HK-2 (cell line): ENCODE measurements at regions not wholly inside any gene's neighbourhood (a gene's known extent, or its start where the extent isn't known, plus 50 kb on each side); places are given as distances from the start of the nearest gene placed in this dataset.
"Not testable (repeated sequence)": the region's sequence is repeated elsewhere in the genome, so short reads cannot be mapped to it uniquely, and the experiment has no call there.

Experiments
- DNase-seq: peaks from one replicate; pipeline ENCODE4 v3.0.0-alpha.2; 2018; ENCODE audit not compliant: unreplicated experiment

DNA sequence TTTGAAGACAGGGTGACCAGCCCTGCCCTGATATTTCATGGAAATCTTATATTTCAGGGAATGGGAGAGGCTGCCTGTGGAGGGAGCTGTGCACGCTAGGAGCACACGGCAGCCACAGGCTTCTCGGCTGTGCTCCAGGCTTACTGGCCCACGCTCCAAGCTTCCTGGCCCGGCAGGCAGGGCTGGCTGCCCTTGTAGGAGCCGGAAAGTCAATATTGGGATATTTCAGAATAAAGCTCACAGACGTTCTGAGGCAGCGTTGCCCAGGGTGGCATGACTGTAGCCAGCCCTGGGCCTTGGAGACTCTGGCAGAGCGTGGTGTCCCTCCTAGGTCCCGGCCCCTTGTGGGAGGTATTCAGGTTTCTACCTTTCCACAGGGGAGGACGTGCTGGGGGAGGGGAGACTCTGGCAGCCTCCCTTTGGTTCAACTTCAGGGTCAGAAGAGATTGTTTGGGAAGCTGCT is 95.6 kb downstream of the NPIPB11 start:
- DNase-seq, result no peak

DNA sequence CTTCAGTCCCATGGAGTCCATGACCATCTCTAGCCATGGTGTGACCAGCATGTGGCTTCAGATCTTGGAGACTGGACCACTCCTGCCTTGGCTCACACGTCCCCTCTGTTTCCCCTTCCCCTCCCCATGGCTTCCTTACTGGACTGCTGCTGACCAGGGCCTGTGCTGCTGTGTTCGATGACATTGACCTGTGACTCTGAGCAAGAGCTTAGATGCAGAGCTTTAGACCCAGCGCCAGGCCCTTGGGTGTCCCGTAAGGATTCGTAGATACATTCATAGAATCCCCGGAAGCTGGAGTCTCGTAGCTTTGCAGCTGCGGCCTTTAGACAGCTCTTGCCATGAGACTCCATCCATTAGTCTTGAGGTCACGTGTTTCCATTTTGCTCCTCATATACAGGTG is 96.3 kb downstream of the NPIPB11 start:
- not testable (repeated sequence) for DNase-seq

DNA sequence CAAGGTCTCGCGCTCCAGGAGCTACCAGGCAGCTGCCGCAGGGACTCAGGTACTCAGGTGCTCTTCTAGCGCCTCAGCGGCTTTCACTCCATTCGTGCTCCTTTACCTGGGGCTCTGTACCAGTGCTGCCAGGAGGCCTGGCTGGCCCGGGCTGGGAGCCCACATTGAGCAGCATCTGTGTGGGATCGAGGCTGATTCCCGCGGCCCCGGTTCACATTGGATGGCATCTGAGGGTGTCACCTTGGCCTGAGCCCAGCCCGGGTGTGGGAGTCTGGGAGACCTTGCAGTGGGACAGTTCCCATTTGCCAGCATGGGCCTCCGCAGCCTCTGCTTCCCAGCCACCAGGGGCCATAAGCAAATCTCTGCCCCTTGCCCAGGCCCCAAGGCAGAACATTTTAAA is 96.9 kb downstream of the NPIPB11 start:
- DNase-seq, result not testable (repeated sequence)

DNA sequence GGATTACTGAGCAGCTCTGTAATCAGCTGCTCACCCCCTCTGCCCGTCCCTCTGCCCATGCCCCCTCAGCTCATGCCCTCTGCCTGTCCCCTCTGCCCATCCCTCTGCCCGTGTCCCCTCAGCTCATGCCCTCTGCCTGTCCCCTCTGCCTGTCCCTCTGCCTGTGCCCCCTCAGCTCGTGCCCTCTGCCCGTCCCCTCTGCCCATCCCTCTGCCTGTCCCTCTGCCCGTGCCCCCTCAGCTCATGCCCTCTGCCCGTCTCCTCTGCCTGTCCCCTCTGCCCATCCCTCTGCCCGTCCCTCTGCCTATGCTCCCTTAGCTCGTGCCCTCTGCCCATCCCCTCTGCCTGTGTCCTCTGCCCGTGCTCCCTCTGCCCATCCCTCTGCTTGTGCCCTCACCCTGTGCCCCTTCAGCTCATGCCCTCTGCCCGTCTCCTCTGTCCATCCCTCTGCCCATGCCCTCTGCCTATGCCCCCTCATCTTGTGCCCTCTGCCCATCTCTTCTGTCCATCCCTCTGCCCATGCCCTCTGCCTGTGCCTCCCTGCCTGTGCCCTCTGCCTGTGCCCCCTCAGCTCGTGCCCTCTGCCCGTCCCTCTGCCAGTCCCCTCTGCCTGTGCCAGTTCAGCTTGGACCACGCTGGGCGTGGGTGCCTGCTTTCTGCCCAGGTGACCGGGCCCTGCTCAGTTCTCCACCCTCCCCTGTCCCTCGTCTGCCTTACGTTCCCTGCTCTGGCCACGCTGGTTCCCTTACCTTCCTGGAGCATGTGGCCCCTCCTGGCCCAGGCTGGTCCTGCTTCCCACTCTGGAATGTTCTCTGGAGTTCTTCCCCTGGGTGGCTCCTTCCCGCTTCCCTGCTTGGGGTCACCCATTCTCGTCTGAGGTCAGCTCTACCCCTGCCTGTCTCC is 97.6 kb downstream of the NPIPB11 start:
- no peak for DNase-seq

DNA sequence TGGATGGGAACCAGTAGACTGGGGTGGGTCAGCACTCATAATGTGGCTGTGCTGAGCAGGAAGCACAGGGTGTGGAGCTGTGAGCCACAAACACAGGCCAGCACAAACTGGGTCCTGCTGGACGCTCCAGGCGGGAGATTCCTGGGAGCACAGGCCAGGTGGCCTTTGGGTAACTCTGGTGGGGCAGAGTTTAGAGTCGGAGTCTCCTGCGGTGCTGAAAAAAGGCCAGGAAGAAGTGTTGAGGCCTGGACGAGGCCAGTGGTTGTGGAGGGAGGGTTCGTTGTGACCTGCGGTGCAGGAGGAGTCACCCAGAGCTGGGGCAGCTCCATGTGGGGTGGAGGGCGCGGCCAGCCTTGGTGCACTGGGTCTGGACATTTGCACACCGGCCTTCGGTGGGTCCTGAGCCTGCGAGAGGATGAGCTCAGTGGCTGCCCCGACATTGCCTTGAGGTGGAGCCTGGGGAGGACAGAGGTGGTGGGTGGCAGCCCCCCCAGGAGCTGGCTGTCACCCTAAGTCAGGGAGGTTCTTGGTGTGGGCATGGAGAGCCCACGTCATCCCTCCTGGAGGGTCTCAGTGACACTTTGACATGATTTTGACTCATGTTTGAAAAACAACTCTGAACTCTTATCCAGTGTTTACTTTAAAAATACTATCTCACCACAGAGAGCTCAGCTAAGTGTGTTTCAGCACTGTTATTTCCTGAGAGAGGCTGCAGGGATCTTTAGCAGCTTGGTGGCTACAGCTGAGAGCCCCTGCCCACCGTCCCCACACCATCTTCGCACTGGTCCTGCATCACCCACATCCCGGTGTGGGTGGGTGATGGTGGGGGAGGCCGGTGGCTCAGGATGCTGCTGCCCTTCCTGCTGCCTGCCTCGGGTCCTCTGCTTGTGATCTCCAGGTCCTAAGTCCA is 98.7 kb downstream of the NPIPB11 start:
- no peak for DNase-seq

DNA sequence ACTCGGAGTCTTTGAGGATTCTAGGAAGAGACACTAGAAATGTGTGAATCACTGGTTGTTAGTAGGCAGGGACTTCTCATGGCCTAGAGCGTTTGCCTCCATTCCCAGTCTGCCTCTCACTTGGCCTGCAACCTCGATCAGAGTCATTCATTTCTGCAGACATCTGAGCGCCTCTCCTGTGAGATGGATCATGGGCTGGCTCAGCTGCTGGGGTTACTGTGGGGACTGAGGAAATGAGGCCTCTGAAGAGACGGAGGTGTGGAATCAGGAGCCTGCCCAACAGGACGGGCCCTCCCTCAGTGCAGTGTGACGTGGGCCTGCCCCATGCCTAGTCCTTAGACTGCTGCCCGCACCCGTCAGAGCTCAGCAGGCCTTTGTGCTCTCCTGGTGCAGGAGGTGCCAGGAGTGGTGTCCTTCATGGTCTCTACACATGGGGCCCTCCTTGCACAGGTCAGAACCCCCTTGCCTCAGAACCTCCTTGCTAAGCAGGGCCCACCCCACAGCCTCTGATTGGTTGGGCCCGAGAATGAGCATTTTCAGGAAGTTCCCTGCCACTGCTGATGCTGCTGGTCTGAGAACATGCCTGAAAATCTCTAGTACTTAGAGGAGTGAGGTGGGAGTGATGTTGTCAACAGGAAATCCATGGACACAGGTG is 99.4 kb downstream of the NPIPB11 start:
- DNase-seq, result no peak

DNA sequence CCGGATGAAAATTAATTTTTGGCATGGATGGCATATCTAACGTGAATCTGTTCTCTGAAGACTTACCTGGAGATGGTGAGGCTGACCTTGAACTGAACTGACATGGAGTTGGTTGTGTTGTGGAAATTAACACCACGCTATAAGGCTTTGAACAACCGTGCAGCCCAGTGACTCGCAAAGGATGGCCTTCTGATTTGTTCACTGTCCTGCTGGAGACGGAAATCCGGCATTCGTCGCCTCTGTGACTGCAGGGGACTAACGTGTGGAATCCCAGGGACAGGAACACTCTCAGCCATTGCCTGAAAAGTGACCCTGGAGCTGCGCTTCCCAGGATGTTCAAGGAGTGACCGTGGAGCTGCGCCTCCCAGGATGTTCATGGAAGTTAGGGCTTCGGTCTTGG is 100.3 kb downstream of the NPIPB11 start:
- DNase-seq, result no peak

DNA sequence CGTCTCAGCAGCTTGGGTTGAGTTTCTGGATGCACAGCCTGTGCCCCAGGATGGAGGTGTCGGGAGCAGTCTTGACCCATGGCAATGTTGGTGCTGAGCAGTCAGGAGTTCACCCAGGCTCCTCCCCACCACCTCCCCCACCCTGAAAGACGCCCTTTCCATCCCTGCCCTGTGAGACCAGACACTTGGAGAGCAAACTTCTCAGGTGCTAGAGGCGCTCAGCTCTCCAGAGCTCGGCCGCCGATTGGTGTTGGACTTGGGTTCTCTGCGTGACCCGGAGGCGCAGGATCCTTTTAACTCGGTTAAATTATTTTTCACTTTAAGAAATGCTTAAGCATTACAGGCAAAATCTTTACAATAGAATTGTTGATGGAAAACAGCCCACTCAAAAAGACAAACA is 101.5 kb downstream of the NPIPB11 start:
- not testable (repeated sequence) for DNase-seq

DNA sequence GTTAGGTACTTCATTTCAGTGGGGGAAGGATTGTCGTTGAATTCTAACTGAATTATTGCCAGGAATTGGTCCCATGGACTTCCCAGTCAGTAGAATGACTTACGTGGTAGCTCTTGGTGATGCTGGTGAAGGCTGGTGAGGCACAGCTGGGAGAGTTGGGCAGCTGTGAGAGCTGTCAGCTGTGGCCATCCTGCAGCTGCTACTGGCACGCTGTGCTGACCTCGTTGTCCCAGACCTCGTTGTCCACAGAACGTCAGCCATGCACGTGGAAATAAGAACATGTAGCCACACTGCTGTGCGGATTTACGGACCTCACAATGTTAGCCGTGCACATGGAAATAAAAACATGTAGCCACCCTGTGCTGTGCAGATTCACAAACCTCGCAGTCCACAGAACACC is 102.3 kb downstream of the NPIPB11 start:
- DNase-seq, result no peak

DNA sequence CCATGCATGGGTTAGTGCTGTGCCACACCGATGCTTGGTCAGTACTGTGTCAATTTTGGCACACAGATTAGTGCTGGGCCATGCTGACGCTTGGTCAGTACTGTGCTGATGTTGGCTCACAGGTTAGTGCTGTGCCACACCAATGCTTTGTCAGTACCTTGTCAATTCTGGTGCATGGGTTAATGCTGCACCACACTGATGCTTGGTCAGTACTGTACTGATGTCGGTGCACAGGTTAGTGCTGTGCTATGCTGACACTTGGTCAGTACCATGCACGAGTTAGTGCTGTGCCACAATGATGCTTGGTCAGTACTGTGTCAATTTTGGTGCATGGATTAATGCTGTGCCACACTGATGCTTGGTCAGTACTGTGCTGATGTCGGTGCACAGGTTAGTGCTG is 103.0 kb downstream of the NPIPB11 start:
- DNase-seq, result no peak

DNA sequence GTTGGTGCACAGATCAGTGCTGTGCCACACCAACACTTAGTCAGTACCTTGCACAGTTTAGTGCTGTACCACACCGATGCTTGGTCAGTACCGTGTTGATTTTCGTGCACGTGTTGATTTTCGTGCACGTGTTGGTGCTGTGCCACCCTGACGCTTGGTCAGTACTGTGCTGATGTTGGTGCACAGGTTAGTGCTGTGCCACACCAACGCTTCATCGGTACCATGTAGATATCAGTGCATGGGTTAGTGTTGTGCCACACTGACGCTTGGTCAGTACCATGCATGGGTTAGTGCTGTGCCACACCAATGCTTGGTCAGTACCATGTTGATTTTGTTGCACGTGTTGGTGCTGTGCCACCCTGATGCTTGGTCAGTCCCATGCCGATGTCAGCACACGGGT is 103.5 kb downstream of the NPIPB11 start:
- no peak for DNase-seq

DNA sequence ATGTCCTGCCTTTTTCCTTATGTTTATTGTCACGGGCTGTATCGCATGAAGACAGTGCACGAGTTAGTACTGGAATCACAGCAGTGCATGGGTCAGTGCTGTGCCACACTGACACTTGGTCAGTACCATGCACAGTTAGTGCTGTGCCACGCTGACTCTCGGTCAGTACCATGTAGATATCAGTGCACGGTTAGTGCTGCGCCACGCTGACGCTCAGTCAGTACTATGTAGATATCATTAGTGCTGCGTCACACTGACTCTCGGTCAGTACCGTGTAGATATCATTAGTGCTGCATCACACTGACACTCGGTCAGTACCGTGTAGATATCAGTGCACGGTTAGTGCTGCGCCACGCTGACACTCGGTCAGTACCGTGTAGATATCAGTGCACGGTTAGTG is 104.1 kb downstream of the NPIPB11 start:
- DNase-seq, result not testable (repeated sequence)

DNA sequence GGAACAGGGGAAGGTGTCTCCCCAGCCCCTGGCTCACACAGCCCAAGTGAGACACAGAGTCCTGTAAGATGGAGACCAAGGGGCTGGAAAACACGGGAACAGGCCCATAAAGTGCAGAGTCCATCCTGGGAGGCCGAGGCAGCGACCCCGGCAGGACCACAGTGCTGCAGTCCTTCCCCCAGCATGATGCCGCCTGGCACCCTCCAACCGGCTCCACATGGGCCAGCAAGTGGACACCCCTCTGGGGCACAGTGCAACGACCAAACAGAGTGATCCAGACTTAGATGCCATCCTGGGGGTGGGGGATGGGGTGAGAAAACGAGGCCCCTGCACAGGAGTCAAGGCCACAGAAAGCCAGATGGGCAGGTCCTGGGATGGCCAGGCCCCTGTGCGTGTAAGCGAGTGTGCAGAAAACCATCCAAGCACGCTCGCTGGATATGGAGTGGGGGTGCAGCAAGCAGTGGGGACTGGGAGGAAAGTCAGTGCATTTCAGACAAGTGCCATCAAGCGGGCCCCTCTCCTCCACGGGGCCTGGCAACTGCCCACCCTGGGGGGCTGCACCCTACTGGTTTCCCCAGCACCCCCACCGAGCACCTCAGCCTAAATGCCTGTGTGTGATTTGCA is 104.7 kb downstream of the NPIPB11 start:
- DNase-seq, result not testable (repeated sequence)

DNA sequence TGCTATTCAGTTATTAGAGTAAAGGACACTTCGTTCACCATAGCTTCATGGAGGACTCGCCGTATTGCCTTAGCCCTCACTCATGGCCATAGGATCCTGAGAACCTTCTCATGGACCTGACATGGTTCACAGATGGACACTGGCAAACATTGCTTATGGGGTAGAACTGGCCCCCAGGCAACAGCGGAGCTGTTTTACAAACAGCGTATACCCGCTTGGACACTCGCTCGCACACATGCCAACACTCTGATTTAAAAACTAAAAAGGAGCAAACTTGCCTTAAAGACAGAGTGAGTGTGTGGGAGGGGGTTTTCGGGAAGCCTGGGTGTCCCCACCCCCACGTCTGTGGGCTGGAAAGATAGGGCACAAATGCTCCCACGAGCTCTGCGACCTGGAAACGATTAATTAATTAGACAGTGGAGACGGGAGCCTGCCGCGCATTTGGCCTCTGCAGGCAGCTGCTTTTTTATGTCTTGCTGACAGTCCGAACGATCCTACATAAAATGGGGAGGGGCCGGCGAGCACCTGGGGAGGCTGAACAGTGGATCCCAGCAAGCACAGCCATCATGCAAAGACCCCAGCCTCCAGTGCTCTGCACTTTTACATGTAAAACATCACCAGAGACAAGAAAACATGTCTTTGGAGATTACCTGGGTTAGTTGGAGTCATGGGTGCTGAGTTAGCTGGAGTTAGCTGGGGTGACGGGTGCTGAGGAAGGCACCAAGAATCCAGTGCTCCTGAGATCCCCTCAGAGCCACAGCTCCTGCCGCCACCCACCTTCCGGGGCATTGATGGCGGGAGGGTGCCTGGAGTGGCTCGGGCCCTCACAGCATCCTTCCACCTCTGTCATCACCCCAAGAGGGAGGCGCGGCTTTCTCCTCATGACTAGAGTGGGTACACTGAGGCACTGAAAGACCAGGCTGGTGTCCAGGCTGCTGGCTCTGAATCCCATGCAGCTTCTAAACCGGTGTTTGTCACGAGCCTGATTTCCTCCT is 105.7 kb downstream of the NPIPB11 start:
- DNase-seq, result not testable (repeated sequence)

DNA sequence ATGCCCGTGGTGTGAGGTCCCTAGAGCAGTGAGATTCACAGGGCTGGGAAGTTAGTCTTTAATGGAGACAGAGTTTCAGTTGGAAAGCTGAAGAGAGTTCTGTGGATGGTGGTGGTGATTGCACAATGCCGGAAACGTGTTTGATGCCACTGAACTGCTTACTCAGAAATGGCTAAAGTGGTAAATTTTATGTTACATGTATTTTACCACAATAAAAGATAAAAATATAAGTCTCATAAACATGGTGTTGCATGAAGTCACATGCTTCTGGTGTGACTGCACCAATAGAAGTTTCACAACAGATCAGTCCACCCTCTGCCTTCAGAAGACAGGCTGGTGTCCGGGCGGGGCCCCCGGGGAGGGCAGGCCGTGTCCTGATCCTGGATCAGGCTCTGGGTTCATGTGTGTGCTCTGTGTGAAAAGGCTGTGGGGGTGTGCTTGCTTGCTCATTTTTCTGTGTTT is 106.5 kb downstream of the NPIPB11 start:
- DNase-seq, result not testable (repeated sequence)

DNA sequence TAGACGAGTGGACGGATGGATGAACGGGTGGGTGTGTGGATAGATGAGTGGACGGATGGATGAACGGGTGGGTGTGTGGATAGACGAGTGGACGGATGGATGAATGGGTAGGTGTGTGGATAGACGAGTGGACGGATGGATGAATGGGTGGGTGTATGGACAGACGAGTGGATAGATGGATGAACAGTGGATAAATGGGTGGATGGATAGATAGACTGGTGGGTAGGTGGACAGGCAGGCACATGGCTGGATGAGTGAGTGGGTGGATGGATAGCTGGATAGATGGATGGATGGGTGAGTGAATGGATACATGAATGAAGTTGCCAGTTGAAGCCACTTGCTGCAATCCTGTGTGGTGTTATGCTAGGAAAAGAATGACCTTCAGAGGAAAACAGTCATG is 107.5 kb downstream of the NPIPB11 start:
- not testable (repeated sequence) for DNase-seq

DNA sequence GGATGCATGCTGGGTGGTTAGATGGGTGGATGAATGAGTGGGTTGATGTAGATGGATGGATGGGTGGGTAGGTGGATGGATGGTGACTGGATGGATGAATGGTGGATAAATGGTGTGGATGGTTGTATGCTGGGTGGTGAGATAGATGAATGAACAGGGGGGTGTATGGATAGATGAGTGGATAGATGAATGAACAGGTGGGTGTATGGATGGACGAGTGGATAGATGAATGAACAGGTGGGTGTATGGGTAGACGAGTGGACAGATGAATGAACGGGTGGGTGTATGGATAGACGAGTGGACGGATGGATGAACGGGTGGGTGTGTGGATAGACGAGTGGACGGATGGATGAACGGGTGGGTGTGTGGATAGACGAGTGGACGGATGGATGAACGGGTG is 108.2 kb downstream of the NPIPB11 start:
- not testable (repeated sequence) for DNase-seq

DNA sequence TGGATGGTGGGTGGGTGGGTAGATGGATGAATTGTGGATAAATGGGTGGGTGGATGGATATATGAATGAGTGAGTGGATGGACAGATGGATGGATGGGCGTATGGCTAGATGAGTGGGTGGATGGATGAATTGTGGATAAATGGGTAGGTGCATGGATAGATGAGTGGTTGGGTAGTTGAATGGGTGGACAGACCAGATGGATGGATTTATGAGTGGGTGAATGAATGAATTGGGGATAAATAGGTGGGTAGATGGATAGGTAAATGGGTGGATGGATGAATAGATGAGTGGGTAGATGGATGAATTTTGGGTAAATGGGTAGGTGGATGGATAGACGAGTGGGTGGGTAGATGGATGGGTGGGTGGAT is 108.7 kb downstream of the NPIPB11 start:
- not testable (repeated sequence) for DNase-seq

DNA sequence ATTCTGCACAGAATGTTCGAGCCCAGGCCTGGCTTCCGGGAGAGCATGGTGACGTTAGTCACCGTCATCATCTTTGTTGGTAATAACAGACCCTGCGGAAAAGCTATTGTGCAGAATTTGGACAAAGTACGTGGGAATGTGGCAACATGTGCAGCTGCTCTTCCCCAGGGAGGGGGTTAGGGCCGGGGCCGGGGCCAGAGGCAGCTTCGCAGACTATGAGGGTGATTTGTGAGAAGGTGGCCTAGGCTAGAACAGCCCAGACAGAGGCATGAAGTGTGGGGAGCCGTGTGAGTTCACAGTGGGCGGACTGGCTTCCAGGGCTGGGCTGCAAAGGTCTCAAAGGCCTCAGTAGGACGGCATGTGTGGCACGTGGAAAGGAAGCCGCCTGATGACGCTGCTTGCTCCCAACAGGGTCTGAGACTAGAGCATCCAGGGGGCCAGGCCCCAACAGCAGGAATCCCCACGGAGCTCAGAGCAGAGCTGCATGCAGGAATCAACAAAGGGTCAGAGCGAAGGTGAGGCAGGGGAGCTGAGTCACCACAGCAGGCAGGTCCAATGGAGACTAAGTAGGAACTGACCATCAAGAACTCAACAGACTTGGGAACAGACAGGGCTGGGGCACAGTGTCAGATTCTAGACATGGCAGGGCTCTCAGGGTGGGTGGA is 109.2 kb downstream of the NPIPB11 start:
- DNase-seq, result not testable (repeated sequence)

DNA sequence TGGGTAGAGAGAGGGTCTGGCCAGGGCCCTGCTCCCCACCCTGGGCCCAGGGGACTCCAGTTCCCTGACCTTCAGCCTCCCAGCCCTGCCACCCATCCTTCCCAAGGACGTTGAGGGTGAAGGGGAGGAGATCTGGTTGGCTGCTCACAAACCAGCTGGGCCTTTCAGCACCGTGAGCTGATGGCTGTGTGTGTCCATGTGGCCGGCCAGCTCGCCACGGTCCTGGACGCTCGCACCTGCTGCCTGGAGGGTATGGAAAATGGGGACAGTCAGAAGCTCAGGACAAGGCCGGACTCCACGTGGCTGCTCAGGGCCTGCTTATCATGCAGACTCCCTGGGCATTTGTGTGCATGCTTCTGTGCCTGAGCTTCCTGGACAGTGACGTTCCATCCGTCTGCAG is 110.3 kb downstream of the NPIPB11 start:
- DNase-seq, result not testable (repeated sequence)
